ENCODE measurements at regions not wholly inside any gene's neighbourhood (a gene's known extent, or its start where the extent isn't known, plus 50 kb on each side); places are given as distances from the start of the nearest gene placed in this dataset.

DNA sequence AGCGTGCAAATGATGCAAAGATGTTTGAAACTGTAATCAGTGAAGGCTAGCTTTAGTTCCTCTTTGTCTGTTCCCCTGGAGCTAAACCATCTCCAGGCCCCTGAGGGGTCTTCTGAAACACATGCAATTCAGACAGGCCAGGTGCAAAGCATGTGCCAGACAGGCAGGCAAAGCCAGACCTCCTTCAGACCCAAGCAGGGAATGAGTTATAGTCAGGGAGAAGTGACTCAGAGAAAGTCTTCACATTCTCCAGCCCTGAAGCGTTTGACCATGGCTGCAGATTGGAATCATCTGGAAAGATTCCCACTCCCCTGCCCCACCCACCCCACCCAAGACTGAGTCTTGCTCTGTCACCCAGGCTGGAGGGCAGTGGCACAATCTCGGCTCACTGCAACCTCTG, 187.0 kb upstream of the ISX start:
- TF ChIP-seq, protein P1, sequence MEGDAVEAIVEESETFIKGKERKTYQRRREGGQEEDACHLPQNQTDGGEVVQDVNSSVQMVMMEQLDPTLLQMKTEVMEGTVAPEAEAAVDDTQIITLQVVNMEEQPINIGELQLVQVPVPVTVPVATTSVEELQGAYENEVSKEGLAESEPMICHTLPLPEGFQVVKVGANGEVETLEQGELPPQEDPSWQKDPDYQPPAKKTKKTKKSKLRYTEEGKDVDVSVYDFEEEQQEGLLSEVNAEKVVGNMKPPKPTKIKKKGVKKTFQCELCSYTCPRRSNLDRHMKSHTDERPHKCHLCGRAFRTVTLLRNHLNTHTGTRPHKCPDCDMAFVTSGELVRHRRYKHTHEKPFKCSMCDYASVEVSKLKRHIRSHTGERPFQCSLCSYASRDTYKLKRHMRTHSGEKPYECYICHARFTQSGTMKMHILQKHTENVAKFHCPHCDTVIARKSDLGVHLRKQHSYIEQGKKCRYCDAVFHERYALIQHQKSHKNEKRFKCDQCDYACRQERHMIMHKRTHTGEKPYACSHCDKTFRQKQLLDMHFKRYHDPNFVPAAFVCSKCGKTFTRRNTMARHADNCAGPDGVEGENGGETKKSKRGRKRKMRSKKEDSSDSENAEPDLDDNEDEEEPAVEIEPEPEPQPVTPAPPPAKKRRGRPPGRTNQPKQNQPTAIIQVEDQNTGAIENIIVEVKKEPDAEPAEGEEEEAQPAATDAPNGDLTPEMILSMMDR (IDR thresholded peaks at IDR 0.05; ENCODE audit: low read depth, low read length) = no peak
- TF ChIP-seq, protein P2, sequence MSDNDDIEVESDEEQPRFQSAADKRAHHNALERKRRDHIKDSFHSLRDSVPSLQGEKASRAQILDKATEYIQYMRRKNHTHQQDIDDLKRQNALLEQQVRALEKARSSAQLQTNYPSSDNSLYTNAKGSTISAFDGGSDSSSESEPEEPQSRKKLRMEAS (IDR thresholded peaks at IDR 0.05; ENCODE audit: low read depth, low read length) = no peak
- no peak for TF ChIP-seq POLR2A (IDR thresholded peaks at IDR 0.05; ENCODE audit: extremely low read depth, insufficient read length)
- no peak for TF ChIP-seq MYC (IDR thresholded peaks at IDR 0.05; ENCODE audit: low read depth, low read length)
